Thoracic aorta (tissue), 2 donors: ENCODE measurements at regions not wholly inside any gene's neighbourhood (a gene's known extent, or its start where the extent isn't known, plus 50 kb on each side); places are given as distances from the start of the nearest gene placed in this dataset.

Experiments used
- ATAC-seq: fragments of 150-250 bp; one replicate; pipeline ENCODE4 v1.8.0; 2017; ENCODE audit warnings: low read depth; ENCODE audit not compliant: insufficient number of reproducible peaks, low FRiP score
- DNase-seq: peaks from one replicate; pipeline ENCODE4 v3.0.0-alpha.2; 2020; ENCODE audit warnings: low spot score
- H3K27ac ChIP-seq, 2 donors: fragments of 200-600 bp; sonication (generic); 1 replicate in 1 of 2; 2 replicates in 1 of 2; pipeline ENCODE4 v1.5.1; 2016; ENCODE audit warnings: mild to moderate bottlenecking in 2 of 2, moderate library complexity in 2 of 2
- H3K27me3 ChIP-seq: fragments of 200-600 bp; sonication (generic); replicated peaks from 2 replicates; pipeline ENCODE4 v1.6.0; 2016; ENCODE audit warnings: mild to moderate bottlenecking; ENCODE audit not compliant: insufficient read depth
- H3K36me3 ChIP-seq: fragments of 200-600 bp; sonication (generic); one replicate; pipeline ENCODE4 v1.5.1; 2016
- H3K4me1 ChIP-seq, 2 donors: fragments of 200-600 bp; sonication (generic); 1 replicate in 1 of 2; 2 replicates in 1 of 2; pipeline versions ENCODE4 v1.5.1 to v1.6.0; 2016; ENCODE audit warnings: low read depth in 2 of 2, mild to moderate bottlenecking in 1 of 2; ENCODE audit not compliant: control insufficient read depth in 1 of 2
- H3K4me3 ChIP-seq: fragments of 200-600 bp; sonication (generic); 2 replicates; pipeline ENCODE4 v1.5.1; 2016; ENCODE audit warnings: mild to moderate bottlenecking
- H3K9me3 ChIP-seq: fragments of 200-600 bp; sonication (generic); 2 replicates; pipeline ENCODE4 v1.5.1; 2016
- TF ChIP-seq, protein P1 (sequence below): fragments of 200-600 bp; sonication (generic); IDR thresholded peaks from one replicate; pipeline ENCODE4 v1.5.1; 2019; ENCODE audit warnings: antibody characterized with exemption

DNA sequence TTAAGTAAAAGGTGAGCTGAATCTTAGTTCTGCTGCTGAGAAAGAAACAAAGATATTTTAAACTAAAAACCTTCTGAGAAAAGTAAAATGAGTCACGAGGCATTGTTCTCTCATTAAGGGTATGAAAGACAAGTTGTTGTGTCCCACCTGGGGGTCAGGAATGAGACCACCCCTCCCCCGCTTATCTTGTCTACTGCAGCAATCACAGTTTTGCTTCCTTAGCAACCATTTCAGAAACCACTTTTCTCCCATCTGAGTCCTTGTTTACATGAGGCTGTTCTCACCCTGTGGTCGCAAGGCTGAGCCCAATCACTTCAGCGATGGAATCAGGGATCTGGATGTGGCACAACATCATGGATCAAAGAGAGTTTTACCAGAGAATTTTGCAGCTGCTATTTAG, 377.6 kb upstream of the NETO1 start:
- no peak for DNase-seq
- TF ChIP-seq, protein P1, sequence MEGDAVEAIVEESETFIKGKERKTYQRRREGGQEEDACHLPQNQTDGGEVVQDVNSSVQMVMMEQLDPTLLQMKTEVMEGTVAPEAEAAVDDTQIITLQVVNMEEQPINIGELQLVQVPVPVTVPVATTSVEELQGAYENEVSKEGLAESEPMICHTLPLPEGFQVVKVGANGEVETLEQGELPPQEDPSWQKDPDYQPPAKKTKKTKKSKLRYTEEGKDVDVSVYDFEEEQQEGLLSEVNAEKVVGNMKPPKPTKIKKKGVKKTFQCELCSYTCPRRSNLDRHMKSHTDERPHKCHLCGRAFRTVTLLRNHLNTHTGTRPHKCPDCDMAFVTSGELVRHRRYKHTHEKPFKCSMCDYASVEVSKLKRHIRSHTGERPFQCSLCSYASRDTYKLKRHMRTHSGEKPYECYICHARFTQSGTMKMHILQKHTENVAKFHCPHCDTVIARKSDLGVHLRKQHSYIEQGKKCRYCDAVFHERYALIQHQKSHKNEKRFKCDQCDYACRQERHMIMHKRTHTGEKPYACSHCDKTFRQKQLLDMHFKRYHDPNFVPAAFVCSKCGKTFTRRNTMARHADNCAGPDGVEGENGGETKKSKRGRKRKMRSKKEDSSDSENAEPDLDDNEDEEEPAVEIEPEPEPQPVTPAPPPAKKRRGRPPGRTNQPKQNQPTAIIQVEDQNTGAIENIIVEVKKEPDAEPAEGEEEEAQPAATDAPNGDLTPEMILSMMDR = no peak
- no peak overlapping the region for H3K4me3 ChIP-seq
- no peak overlapping the region for H3K27ac ChIP-seq
- H3K4me1 ChIP-seq = no peaks in the 10 kb centered on the region
- no peaks in the 10 kb centered on the region for H3K36me3 ChIP-seq
- H3K27me3 ChIP-seq = no peaks in the 10 kb centered on the region
- H3K9me3 ChIP-seq = no peaks in the 10 kb centered on the region
- no peak for ATAC-seq

DNA sequence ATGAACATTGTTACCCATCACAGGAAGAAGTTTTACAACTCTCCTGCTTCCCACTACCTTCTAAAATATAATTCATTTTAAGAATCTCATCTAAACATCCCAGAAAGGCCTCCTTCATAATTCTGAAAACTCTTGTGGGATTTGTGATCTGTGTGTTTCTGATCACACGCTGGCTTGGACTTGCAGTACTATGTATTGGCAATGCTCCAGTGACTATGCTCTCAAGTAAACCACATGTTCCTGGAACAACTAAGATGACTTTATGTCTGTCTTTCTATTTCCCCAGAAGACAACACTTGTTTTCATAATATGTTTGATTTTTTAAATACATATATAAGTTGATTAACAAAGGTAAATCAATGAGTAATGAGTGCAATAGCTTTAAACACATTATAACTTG, 376.6 kb upstream of the NETO1 start:
- Histone ChIP-seq H3K36me3 (no peaks in the 10 kb centered on the region), H3K27ac (no peak overlapping the region), H3K4me1 (no peaks in the 10 kb centered on the region), H3K9me3 (no peaks in the 10 kb centered on the region), H3K27me3 (no peaks in the 10 kb centered on the region), H3K4me3 (no peak overlapping the region)
- ATAC-seq = no peak
- TF ChIP-seq, protein P1 = no peak
- no peak for DNase-seq

DNA sequence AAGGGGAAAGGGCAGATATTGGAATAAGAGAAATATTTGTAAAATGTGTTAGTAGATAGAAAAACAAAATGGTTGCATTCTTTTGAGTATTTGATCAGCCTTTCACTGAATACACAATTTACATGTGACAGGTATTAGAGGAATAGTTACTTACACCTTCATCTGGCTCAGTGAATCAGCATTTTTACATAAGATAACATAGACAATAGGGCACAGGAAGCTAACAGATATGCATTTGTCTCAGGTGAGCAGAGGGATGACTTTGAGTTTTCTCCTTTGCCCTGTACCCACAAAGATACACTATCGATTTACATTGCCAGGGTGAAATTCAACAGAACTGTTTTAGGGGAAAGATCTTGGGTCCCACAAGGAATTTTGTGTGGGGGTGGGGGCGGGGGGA, 373.1 kb upstream of the NETO1 start:
- no peaks in the 10 kb centered on the region for H3K36me3 ChIP-seq
- H3K4me1 ChIP-seq = no peaks in the 10 kb centered on the region
- DNase-seq = no peak
- H3K4me3 ChIP-seq = no peak overlapping the region
- ATAC-seq = no peak
- H3K27ac ChIP-seq = no peak overlapping the region
- TF ChIP-seq, protein P1 = no peak
- H3K9me3 ChIP-seq = no peaks in the 10 kb centered on the region
- H3K27me3 ChIP-seq = no peaks in the 10 kb centered on the region

DNA sequence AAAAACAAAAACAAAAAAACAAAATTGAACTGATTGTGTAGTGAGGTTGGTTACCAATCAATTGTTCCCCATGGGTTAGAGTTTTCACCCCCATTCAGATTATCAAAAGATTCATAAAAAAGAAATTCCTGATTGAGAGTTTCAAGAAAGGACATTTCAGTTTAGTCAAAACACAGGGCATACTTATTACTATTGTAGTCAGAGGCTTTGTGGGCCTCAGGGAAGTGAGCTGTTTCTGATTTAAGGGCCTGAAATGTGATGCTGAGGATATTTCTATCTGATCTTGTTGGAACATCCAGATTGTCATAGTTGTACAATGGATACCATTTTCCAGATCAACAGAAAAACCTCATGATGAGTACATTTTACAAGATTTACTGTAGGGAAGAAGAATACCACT, 368.1 kb upstream of the NETO1 start:
- H3K36me3 ChIP-seq = no peaks in the 10 kb centered on the region
- no peak overlapping the region for H3K4me3 ChIP-seq
- H3K27ac ChIP-seq = no peak overlapping the region
- no peaks in the 10 kb centered on the region for H3K4me1 ChIP-seq
- DNase-seq (no peak), ATAC-seq (no peak)
- TF ChIP-seq, protein P1 = no peak
- no peaks in the 10 kb centered on the region for H3K27me3 ChIP-seq
- no peaks in the 10 kb centered on the region for H3K9me3 ChIP-seq

DNA sequence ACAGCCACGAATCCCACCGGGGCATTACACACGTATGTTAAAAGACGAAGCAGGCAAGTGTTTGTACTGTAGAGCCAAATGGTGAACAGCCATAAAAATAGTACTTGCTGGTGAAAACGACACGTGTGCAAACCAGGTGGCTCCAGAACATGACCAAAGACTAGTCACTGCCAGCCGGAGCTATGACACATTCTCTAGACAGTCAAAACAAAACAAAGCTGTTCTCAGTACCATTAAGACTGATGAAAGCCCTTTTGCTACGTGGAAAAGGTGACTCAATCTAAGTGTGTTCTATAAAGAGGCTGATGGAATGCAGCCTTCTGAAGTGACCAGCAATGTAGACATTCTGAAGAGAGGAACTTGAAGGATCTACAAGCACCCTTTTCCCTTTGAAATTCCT, 367.7 kb upstream of the NETO1 start:
- Histone ChIP-seq H3K9me3 (no peaks in the 10 kb centered on the region), H3K36me3 (no peaks in the 10 kb centered on the region), H3K27me3 (no peaks in the 10 kb centered on the region), H3K27ac (no peak overlapping the region), H3K4me3 (no peak overlapping the region), H3K4me1 (no peaks in the 10 kb centered on the region)
- ATAC-seq (no peak), DNase-seq (no peak)
- TF ChIP-seq, protein P1 = no peak
